SK-N-SH (cell line): ENCODE measurements at regions not wholly inside any gene's neighbourhood (a gene's known extent, or its start where the extent isn't known, plus 50 kb on each side); places are given as distances from the start of the nearest gene placed in this dataset.

Experiments
- CHD2 ChIP-seq: fragments of 150-350 bp; IDR thresholded peaks from 2 replicates; pipeline ENCODE4 v1.6.1; 2018; ENCODE audit warnings: low read length; ENCODE audit not compliant: partially characterized antibody
- CTCF ChIP-seq: fragments of 200-600 bp; sonication (generic); IDR thresholded peaks from 2 replicates; pipeline ENCODE4 v1.6.1; 2017; ENCODE audit warnings: antibody characterized with exemption, mild to moderate bottlenecking, moderate library complexity
- EZH2phosphoT487 ChIP-seq: fragments of 200-600 bp; sonication (generic); IDR thresholded peaks from 2 replicates; pipeline ENCODE4 v1.6.1; 2017; ENCODE audit warnings: low read depth, mixed run types, mild to moderate bottlenecking, antibody characterized with exemption, moderate library complexity, borderline replicate concordance
- FOXJ3 ChIP-seq: sonication (generic); formaldehyde crosslinking; IDR thresholded peaks from 2 replicates; pipeline ENCODE4 v1.5.1; 2020; ENCODE audit warnings: mild to moderate bottlenecking, missing genetic modification reagents
- NRF1 ChIP-seq: IDR thresholded peaks from 2 replicates; pipeline ENCODE4 v1.6.1; 2012; ENCODE audit warnings: low read depth, mild to moderate bottlenecking, low read length
- RAD21 ChIP-seq: IDR thresholded peaks from 2 replicates; pipeline ENCODE4 v1.6.1; 2012; ENCODE audit warnings: mild to moderate bottlenecking, low read length
- REST ChIP-seq: IDR thresholded peaks from 2 replicates; pipeline ENCODE4 v1.6.1; 2012; ENCODE audit warnings: mild to moderate bottlenecking, low read depth, low read length, moderate library complexity
- TF ChIP-seq, protein P1 (sequence below): IDR thresholded peaks from 2 replicates; pipeline ENCODE4 v1.4.0; 2012; ENCODE audit warnings: low read depth

- TF ChIP-seq NRF1 (no peak), FOXJ3 (CRISPR knock-in tag) (no peak), REST (no peak), CTCF (no peak), RAD21 (no peak), CHD2 (no peak), EZH2phosphoT487 (no peak)
- TF ChIP-seq, protein P1, sequence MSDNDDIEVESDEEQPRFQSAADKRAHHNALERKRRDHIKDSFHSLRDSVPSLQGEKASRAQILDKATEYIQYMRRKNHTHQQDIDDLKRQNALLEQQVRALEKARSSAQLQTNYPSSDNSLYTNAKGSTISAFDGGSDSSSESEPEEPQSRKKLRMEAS = no peak
Observed at GRCh38 chr13:34265046-34265679, 447.2 kb downstream of the RFC3 start.
